GM18498 (cell line): ENCODE measurements at regions not wholly inside any gene's neighbourhood (a gene's known extent, or its start where the extent isn't known, plus 50 kb on each side); places are given as distances from the start of the nearest gene placed in this dataset.

Source experiments
- ATAC-seq: cut with Tn5 transposase; IDR thresholded peaks from one replicate; pipeline ENCODE4 v1.9.1; 2021; ENCODE audit warnings: mild to moderate bottlenecking, moderate library complexity; ENCODE audit not compliant: unreplicated experiment

GRCh38 chr11:131118247-131118646 is 202.0 kb upstream of the SNX19 start:
- no peak for ATAC-seq

- no peak for ATAC-seq
Measured at GRCh38 chr11:131121426-131122333, 205.4 kb upstream of the SNX19 start.

GRCh38 chr11:131122448-131122847 is 206.2 kb upstream of the SNX19 start:
- no peak for ATAC-seq

- no peak for ATAC-seq
Measured at GRCh38 chr11:131129474-131129873, 213.2 kb upstream of the SNX19 start.

GRCh38 chr11:131135611-131136010 is 219.3 kb upstream of the SNX19 start:
- ATAC-seq: no peak

- ATAC-seq: no peak
Measured at GRCh38 chr11:131136486-131136885, 220.2 kb upstream of the SNX19 start.

- ATAC-seq: no peak
Measured at GRCh38 chr11:131137046-131137445, 220.8 kb upstream of the SNX19 start.

GRCh38 chr11:131138731-131139130 is 222.5 kb upstream of the SNX19 start:
- no peak for ATAC-seq

- no peak for ATAC-seq
Measured at GRCh38 chr11:131145791-131146190, 224.6 kb upstream of the NTM start.

- ATAC-seq: no peak
Measured at GRCh38 chr11:131146827-131147490, 223.5 kb upstream of the NTM start.

GRCh38 chr11:131154351-131154750 is 216.1 kb upstream of the NTM start:
- no peak for ATAC-seq

- ATAC-seq: no peak
Measured at GRCh38 chr11:131157678-131158077, 212.7 kb upstream of the NTM start.

GRCh38 chr11:131160846-131161245 is 209.6 kb upstream of the NTM start:
- no peak for ATAC-seq

GRCh38 chr11:131163613-131164012 is 206.8 kb upstream of the NTM start:
- ATAC-seq: no peak

- no peak for ATAC-seq
Measured at GRCh38 chr11:131165036-131165435, 205.4 kb upstream of the NTM start.

- no peak for ATAC-seq
Measured at GRCh38 chr11:131168839-131169713, 201.3 kb upstream of the NTM start.

- ATAC-seq: no peak
Measured at GRCh38 chr11:131172011-131172410, 198.4 kb upstream of the NTM start.

GRCh38 chr11:131178020-131178419 is 192.4 kb upstream of the NTM start:
- ATAC-seq: no peak

GRCh38 chr11:131178596-131178995 is 191.8 kb upstream of the NTM start:
- ATAC-seq: no peak

- ATAC-seq: no peak
Measured at GRCh38 chr11:131179836-131180235, 190.6 kb upstream of the NTM start.

- no peak for ATAC-seq
Measured at GRCh38 chr11:131185915-131186314, 184.5 kb upstream of the NTM start.
